Right atrium auricular region (tissue), 2 donors: ENCODE measurements at regions not wholly inside any gene's neighbourhood (a gene's known extent, or its start where the extent isn't known, plus 50 kb on each side); places are given as distances from the start of the nearest gene placed in this dataset.

ENCODE experiments used
- DNase-seq: peaks from one replicate; pipeline ENCODE4 v3.0.0-alpha.2; 2019; ENCODE audit warnings: low spot score
- H3K27ac ChIP-seq, 2 donors: fragments of 200-600 bp; sonication (generic); 1 replicate in 1 of 2; 2 replicates in 1 of 2; pipeline ENCODE4 v1.5.1; 2016 to 2019
- H3K27me3 ChIP-seq, 2 donors: fragments of 200-600 bp; sonication (generic); one replicate each; pipeline versions ENCODE4 v1.5.1 to v1.6.0; 2017 to 2019
- H3K36me3 ChIP-seq: fragments of 200-600 bp; sonication (generic); one replicate; pipeline ENCODE4 v1.5.1; 2016
- H3K4me1 ChIP-seq, 2 donors: fragments of 200-600 bp; sonication (generic); one replicate each; pipeline versions ENCODE4 v1.5.1 to v1.6.0; 2017 to 2019
- H3K4me3 ChIP-seq, 2 donors: fragments of 200-600 bp; sonication (generic); 1 replicate in 1 of 2; 2 replicates in 1 of 2; pipeline ENCODE4 v1.5.1; 2017 to 2019; ENCODE audit warnings: mild to moderate bottlenecking in 1 of 2, moderate library complexity in 1 of 2
- H3K9me3 ChIP-seq, 2 donors: fragments of 200-600 bp; sonication (generic); one replicate each; pipeline ENCODE4 v1.5.1; 2019
- CTCF ChIP-seq, 2 donors: fragments of 200-600 bp; sonication (generic); IDR thresholded peaks; one replicate each; pipeline ENCODE4 v1.5.1; 2019; ENCODE audit warnings: antibody characterized with exemption in 2 of 2

GRCh38 chr2:150008901-150009300, 421.3 kb upstream of the MMADHC start:
- no peak for DNase-seq
- no peak overlapping the region for H3K4me3 ChIP-seq
- H3K36me3 ChIP-seq: no peaks in the 10 kb centered on the region

GRCh38 chr2:150007815-150008430, 420.3 kb upstream of the MMADHC start:
- Histone ChIP-seq H3K9me3 (no peaks in the 10 kb centered on the region), H3K27me3 (no peaks in the 10 kb centered on the region), H3K36me3 (no peaks in the 10 kb centered on the region), H3K4me1 (no peaks in the 10 kb centered on the region), H3K27ac (no peak overlapping the region), H3K4me3 (no peak overlapping the region)
- TF ChIP-seq CTCF (IDR thresholded peaks at IDR 0.05): no peak
- DNase-seq: no peak

More at GRCh38 chr2:150008901-150009300, 421.3 kb upstream of the MMADHC start:
- no peaks in the 10 kb centered on the region for H3K27me3 ChIP-seq
- no peak for TF ChIP-seq CTCF (IDR thresholded peaks at IDR 0.05)
- H3K9me3 ChIP-seq: no peaks in the 10 kb centered on the region
- H3K4me1 ChIP-seq: no peaks in the 10 kb centered on the region
- H3K27ac ChIP-seq: no peak overlapping the region

GRCh38 chr2:150006591-150006990, 419.0 kb upstream of the MMADHC start:
- Histone ChIP-seq H3K36me3 (no peaks in the 10 kb centered on the region), H3K27me3 (no peaks in the 10 kb centered on the region), H3K27ac (no peak overlapping the region), H3K4me3 (no peak overlapping the region), H3K9me3 (no peaks in the 10 kb centered on the region), H3K4me1 (no peaks in the 10 kb centered on the region)
- no peak for DNase-seq
- no peak for TF ChIP-seq CTCF (IDR thresholded peaks at IDR 0.05)

- Histone ChIP-seq H3K4me3 (no peak overlapping the region), H3K27me3 (no peaks in the 10 kb centered on the region)
- no peak for DNase-seq
Observed at GRCh38 chr2:150003544-150003943, 416.0 kb upstream of the MMADHC start.

GRCh38 chr2:150001788-150002187, 414.2 kb upstream of the MMADHC start:
- no peaks in the 10 kb centered on the region for H3K27me3 ChIP-seq
- no peak overlapping the region for H3K4me3 ChIP-seq
- H3K27ac ChIP-seq: no peak overlapping the region
- H3K9me3 ChIP-seq: no peaks in the 10 kb centered on the region
- H3K4me1 ChIP-seq: no peaks in the 10 kb centered on the region
- no peaks in the 10 kb centered on the region for H3K36me3 ChIP-seq
- no peak for TF ChIP-seq CTCF (IDR thresholded peaks at IDR 0.05)
- no peak for DNase-seq

More at GRCh38 chr2:150003544-150003943, 416.0 kb upstream of the MMADHC start:
- no peak overlapping the region for H3K27ac ChIP-seq
- H3K9me3 ChIP-seq: no peaks in the 10 kb centered on the region
- no peaks in the 10 kb centered on the region for H3K36me3 ChIP-seq
- TF ChIP-seq CTCF (IDR thresholded peaks at IDR 0.05): no peak
- H3K4me1 ChIP-seq: no peaks in the 10 kb centered on the region

GRCh38 chr2:149996901-149997300, 409.3 kb upstream of the MMADHC start:
- Histone ChIP-seq H3K27me3 (no peaks in the 10 kb centered on the region), H3K4me1 (peaks cover 0 to 14% of the 10 kb centered on the region in 2 donors), H3K36me3 (no peaks in the 10 kb centered on the region), H3K4me3 (no peak overlapping the region), H3K9me3 (no peaks in the 10 kb centered on the region), H3K27ac (no peak overlapping the region)
- no peak for DNase-seq
- no peak for TF ChIP-seq CTCF (IDR thresholded peaks at IDR 0.05)
